Esophagus squamous epithelium (tissue), 4 donors: ENCODE measurements at regions not wholly inside any gene's neighbourhood (a gene's known extent, or its start where the extent isn't known, plus 50 kb on each side); places are given as distances from the start of the nearest gene placed in this dataset.

Experiments
- CTCF ChIP-seq, 6 experiments: fragments of 450-650 bp in 4 of 6; fragments of 200-600 bp in 2 of 6; sonication (generic) in 2 of 6; IDR thresholded peaks; one replicate each; pipeline ENCODE4 v1.5.1; 2016 to 2019; ENCODE audit warnings: antibody characterized with exemption in 6 of 6, mild to moderate bottlenecking in 4 of 6, moderate library complexity in 4 of 6
- POLR2A ChIP-seq, 4 donors: fragments of 450-650 bp; IDR thresholded peaks; one replicate each; pipeline ENCODE4 v1.6.1; 2017; ENCODE audit warnings: antibody characterized with exemption in 4 of 4, mild to moderate bottlenecking in 4 of 4, moderate library complexity in 3 of 4

- TF ChIP-seq CTCF (IDR thresholded peaks at IDR 0.05) (no peak), POLR2A (IDR thresholded peaks at IDR 0.05) (no peak)
Observed at GRCh38 chr3:65083240-65083639, 395.4 kb upstream of the ADAMTS9 start.
